K562 (cell line): ENCODE measurements at regions not wholly inside any gene's neighbourhood (a gene's known extent, or its start where the extent isn't known, plus 50 kb on each side); places are given as distances from the start of the nearest gene placed in this dataset.

Source experiments
- E2F1 ChIP-seq: sonication (generic); formaldehyde crosslinking; IDR thresholded peaks from 2 replicates; pipeline ENCODE4 v1.8.1; 2023; ENCODE audit warnings: mild to moderate bottlenecking, missing genetic modification reagents, moderate library complexity
- GMEB1 ChIP-seq: fragments of 250-450 bp; sonication (Bioruptor Pico); IDR thresholded peaks from 2 replicates; pipeline ENCODE4 v1.4.0; 2020; ENCODE audit warnings: mild to moderate bottlenecking
- HIVEP1 ChIP-seq: fragments of 250-450 bp; sonication (Bioruptor Pico); IDR thresholded peaks from 2 replicates; pipeline ENCODE4 v1.4.0; 2020; ENCODE audit warnings: mild to moderate bottlenecking
- L3MBTL2 ChIP-seq: fragments of 450-650 bp; IDR thresholded peaks from 2 replicates; pipeline ENCODE4 v1.6.1; 2016; ENCODE audit warnings: mild to moderate bottlenecking, moderate library complexity
- NR3C1 ChIP-seq: sonication (generic); formaldehyde crosslinking; IDR thresholded peaks from 2 replicates; pipeline ENCODE4 v1.8.1; 2022; ENCODE audit warnings: missing genetic modification reagents
- PCBP1 ChIP-seq: fragments of 200-400 bp; formaldehyde crosslinking; IDR thresholded peaks from 2 replicates; pipeline ENCODE4 v1.6.1; 2018; ENCODE audit warnings: mild to moderate bottlenecking, low read depth, low read length; ENCODE audit not compliant: poor library complexity, severe bottlenecking
- POLR2A ChIP-seq: fragments of 450-650 bp; conservative IDR thresholded peaks from 2 replicates; pipeline ENCODE4 v1.6.1; 2016
- POLR2AphosphoS5 ChIP-seq: IDR thresholded peaks from 2 replicates; pipeline ENCODE4 v1.6.1; 2011; ENCODE audit warnings: mild to moderate bottlenecking, low read depth, low read length, moderate library complexity; ENCODE audit not compliant: control insufficient read depth, insufficient read depth
- RBM22 ChIP-seq: fragments of 200-400 bp; formaldehyde crosslinking; IDR thresholded peaks from 2 replicates; pipeline ENCODE4 v1.6.1; 2018; ENCODE audit warnings: low read length, low read depth; ENCODE audit not compliant: poor library complexity, severe bottlenecking
- REST ChIP-seq, 2 experiments: fragments of 450-650 bp; formaldehyde crosslinking in 1 of 2; IDR thresholded peaks; 2 replicates each; pipeline versions ENCODE4 v1.4.0 to v1.6.1; 2014 to 2020; ENCODE audit warnings: mild to moderate bottlenecking in 2 of 2, borderline replicate concordance in 1 of 2, low read depth in 1 of 2
- TEAD1 ChIP-seq, 2 experiments: fragments of 450-650 bp in 1 of 2; sonication (generic) in 1 of 2; formaldehyde crosslinking; IDR thresholded peaks; 2 replicates each; pipeline versions ENCODE4 v1.4.0 to v1.8.0; 2020 to 2022; ENCODE audit warnings: mild to moderate bottlenecking in 2 of 2, missing genetic modification reagents in 1 of 2
- ZKSCAN3 ChIP-seq: fragments of 250-450 bp; sonication (Bioruptor Pico); IDR thresholded peaks from 2 replicates; pipeline ENCODE4 v1.4.0; 2020
- ZNF274 ChIP-seq: IDR thresholded peaks from 2 replicates; pipeline ENCODE4 v1.6.1; 2011; ENCODE audit warnings: low read depth, mild to moderate bottlenecking, low read length, moderate library complexity, borderline replicate concordance
- ZNF436 ChIP-seq: fragments of 250-450, 450-650 bp; sonication (Bioruptor Pico); formaldehyde crosslinking; IDR thresholded peaks from 2 replicates; pipeline ENCODE4 v1.7.0; 2020; ENCODE audit warnings: mild to moderate bottlenecking

GRCh38 chr2:6554466-6554865, 311.2 kb downstream of the CMPK2 start:
- TF ChIP-seq POLR2AphosphoS5 (no peak), L3MBTL2 (no peak), RBM22 (no peak), REST (IDR thresholded peaks at IDR 0.05; ENCODE audit: borderline replicate concordance) (no peak), REST (CRISPR knock-in tag; IDR thresholded peaks at IDR 0.05; ENCODE audit: low read depth) (no peak), ZKSCAN3 (no peak), TEAD1 (CRISPR knock-in tag; IDR thresholded peaks at IDR 0.05) (no peak), E2F1 (CRISPR knock-in tag) (no peak), ZNF436 (CRISPR knock-in tag) (no peak), ZNF274 (no peak), PCBP1 (no peak), POLR2A (no peak), HIVEP1 (CRISPR knock-in tag) (no peak), NR3C1 (no peak), GMEB1 (CRISPR knock-in tag) (no peak)
